BE2C (cell line): ENCODE measurements at regions not wholly inside any gene's neighbourhood (a gene's known extent, or its start where the extent isn't known, plus 50 kb on each side); places are given as distances from the start of the nearest gene placed in this dataset.

Experiments
- DNase-seq: peaks from one replicate; pipeline ENCODE4 v3.0.0-alpha.2; 2020
- H3K27me3 ChIP-seq: fragments of 250-450 bp; sonication (Bioruptor Pico); 2 replicates; pipeline ENCODE4 v1.5.1; 2020; ENCODE audit warnings: mild to moderate bottlenecking
- H3K36me3 ChIP-seq: fragments of 250-450 bp; sonication (Bioruptor Pico); 2 replicates; pipeline ENCODE4 v1.5.1; 2020; ENCODE audit warnings: mild to moderate bottlenecking
- H3K4me1 ChIP-seq: fragments of 250-450 bp; sonication (Bioruptor Pico); 2 replicates; pipeline ENCODE4 v1.5.1; 2020
- H3K4me3 ChIP-seq: 2 replicates; pipeline ENCODE4 v1.5.1; 2011; ENCODE audit warnings: low read depth, low read length
- H3K9me3 ChIP-seq: fragments of 250-450 bp; sonication (Bioruptor Pico); 2 replicates; pipeline ENCODE4 v1.5.1; 2020
- TF ChIP-seq, protein P1 (sequence below): IDR thresholded peaks from 2 replicates; pipeline ENCODE4 v1.5.1; 2012; ENCODE audit warnings: mild to moderate bottlenecking, low read depth, low read length

DNA sequence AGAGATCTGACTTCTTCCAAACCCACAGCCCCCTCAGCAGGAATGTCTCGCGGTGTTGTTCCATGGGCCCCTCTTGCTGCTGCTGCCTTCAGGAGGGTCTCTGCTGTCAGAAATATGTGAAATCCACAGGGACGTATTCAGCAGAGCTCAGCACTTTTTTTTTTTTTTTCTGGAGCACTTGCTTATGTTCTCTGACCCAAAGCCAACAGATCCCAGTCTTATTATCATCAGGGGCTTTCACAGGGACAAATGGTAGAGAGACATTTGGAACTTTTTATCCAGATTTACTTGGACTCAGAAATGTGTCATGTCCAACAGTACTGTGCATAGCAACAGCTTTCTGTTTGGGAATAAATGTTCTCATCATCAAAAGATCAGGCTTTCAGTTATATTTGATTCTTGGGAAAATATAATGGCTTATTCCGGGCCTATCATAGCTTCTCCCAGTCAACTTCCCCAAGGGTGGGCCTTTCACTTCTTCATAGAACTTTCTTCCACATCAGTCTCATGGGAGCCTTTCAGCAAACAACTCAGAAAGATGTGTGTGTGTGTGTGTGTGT, 332.7 kb downstream of the ZNF536 start:
- H3K4me1 ChIP-seq = no peaks in the 10 kb centered on the region
- TF ChIP-seq, protein P1, sequence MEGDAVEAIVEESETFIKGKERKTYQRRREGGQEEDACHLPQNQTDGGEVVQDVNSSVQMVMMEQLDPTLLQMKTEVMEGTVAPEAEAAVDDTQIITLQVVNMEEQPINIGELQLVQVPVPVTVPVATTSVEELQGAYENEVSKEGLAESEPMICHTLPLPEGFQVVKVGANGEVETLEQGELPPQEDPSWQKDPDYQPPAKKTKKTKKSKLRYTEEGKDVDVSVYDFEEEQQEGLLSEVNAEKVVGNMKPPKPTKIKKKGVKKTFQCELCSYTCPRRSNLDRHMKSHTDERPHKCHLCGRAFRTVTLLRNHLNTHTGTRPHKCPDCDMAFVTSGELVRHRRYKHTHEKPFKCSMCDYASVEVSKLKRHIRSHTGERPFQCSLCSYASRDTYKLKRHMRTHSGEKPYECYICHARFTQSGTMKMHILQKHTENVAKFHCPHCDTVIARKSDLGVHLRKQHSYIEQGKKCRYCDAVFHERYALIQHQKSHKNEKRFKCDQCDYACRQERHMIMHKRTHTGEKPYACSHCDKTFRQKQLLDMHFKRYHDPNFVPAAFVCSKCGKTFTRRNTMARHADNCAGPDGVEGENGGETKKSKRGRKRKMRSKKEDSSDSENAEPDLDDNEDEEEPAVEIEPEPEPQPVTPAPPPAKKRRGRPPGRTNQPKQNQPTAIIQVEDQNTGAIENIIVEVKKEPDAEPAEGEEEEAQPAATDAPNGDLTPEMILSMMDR = no peak
- no peak overlapping the region for H3K4me3 ChIP-seq
- H3K27me3 ChIP-seq = no peaks in the 10 kb centered on the region
- DNase-seq = no peak
- H3K9me3 ChIP-seq = no peaks in the 10 kb centered on the region
- H3K36me3 ChIP-seq = no peaks in the 10 kb centered on the region

GRCh38 chr19:30703645-30704044, 331.5 kb downstream of the ZNF536 start:
- H3K36me3 ChIP-seq = no peaks in the 10 kb centered on the region
- H3K9me3 ChIP-seq = no peaks in the 10 kb centered on the region
- H3K4me3 ChIP-seq = no peak overlapping the region
- no peak for DNase-seq
- H3K4me1 ChIP-seq = no peaks in the 10 kb centered on the region
- TF ChIP-seq, protein P1 = no peak
- H3K27me3 ChIP-seq = no peaks in the 10 kb centered on the region

DNA sequence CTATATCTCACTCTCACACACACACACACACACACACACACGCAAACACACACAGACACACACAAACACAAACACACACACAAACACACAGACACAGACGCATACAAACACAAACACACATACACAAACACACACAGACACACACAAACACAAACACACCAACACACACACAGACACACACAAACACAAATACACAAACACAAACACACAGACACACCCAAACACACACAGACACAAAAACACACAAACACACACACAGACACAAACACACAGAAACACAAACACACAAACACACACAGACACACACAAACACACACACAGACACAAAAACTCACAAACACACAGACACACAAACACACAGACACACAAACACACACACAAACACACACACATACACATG, 329.0 kb downstream of the ZNF536 start:
- no peak for DNase-seq
- no peaks in the 10 kb centered on the region for H3K4me1 ChIP-seq
- H3K9me3 ChIP-seq = no peaks in the 10 kb centered on the region
- no peaks in the 10 kb centered on the region for H3K27me3 ChIP-seq
- H3K4me3 ChIP-seq = no peak overlapping the region
- no peaks in the 10 kb centered on the region for H3K36me3 ChIP-seq
- TF ChIP-seq, protein P1 = no peak

GRCh38 chr19:30699871-30700280, 327.7 kb downstream of the ZNF536 start:
- Histone ChIP-seq H3K36me3 (no peaks in the 10 kb centered on the region), H3K9me3 (no peaks in the 10 kb centered on the region), H3K27me3 (no peaks in the 10 kb centered on the region), H3K4me3 (no peak overlapping the region), H3K4me1 (no peaks in the 10 kb centered on the region)
- no peak for DNase-seq
- TF ChIP-seq, protein P1 = no peak

DNA sequence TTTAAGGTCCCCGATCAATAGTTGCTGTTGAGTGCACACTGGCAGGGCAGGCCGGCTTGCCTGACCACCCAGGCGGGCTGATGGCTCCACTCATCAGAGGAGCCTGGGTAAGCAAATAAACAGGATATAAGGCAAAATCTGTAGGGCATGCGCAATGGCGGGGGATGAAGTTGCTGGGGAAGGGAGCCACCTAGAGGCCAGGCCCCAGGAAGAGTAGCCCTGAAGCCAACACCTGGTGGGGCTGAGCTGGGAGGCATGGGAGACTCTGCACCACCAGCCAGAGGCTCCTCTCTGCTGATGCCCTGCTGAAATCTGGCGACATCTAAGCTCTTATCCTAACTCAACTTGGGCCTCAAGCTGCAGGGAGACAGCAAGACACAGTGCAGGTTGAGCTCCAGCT, 324.3 kb downstream of the ZNF536 start:
- no peak overlapping the region for H3K4me3 ChIP-seq
- TF ChIP-seq, protein P1 = peak; percentile 74
- H3K4me1 ChIP-seq = peaks cover 3% of the 10 kb centered on the region; the same call in 1 of the 2 replicates
- peak; percentile 55 for DNase-seq
- H3K9me3 ChIP-seq = no peaks in the 10 kb centered on the region
- H3K36me3 ChIP-seq = no peaks in the 10 kb centered on the region
- no peaks in the 10 kb centered on the region for H3K27me3 ChIP-seq

DNA sequence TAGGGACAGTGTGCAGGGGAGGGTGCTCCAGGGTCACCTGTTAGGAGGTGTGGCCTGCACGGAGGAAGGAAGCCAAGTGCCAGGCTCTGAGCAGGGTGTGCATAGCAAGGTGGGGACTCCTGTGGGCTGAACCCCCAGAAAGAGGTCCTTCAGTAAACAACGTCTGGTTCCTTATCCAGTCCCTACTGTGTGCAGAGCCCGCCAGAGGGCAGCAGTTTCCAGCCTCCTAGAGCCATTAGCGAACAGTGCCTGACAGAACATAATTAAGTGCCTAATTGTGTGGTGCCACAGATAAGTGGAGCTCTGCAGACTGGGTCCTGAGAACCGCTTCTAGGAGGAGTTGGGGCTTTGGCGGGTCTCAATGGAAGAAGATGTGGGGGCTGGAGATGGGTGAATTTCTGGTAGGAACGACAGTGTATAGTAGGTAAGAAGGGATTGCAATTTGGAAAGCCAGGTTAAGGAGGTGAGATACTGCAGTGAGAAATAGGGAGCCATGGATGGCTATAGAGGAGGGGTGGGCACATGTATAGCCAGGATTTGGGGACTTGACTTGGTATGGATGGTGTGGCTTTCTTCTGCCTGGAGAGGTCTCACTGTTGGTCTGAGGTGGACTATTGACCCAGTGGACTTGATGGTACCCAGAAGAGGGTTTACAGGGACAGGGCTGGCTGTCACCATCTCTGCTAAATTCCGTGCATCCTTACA, 323.1 kb downstream of the ZNF536 start:
- H3K9me3 ChIP-seq = no peaks in the 10 kb centered on the region
- no peaks in the 10 kb centered on the region for H3K27me3 ChIP-seq
- H3K4me1 ChIP-seq = peaks cover 3% of the 10 kb centered on the region; the same call in 1 of the 2 replicates
- H3K4me3 ChIP-seq = no peak overlapping the region
- TF ChIP-seq, protein P1 = peak; percentile 18
- no peak for DNase-seq
- H3K36me3 ChIP-seq = no peaks in the 10 kb centered on the region
